ENCODE measurements at regions not wholly inside any gene's neighbourhood (a gene's known extent, or its start where the extent isn't known, plus 50 kb on each side); places are given as distances from the start of the nearest gene placed in this dataset.

DNA sequence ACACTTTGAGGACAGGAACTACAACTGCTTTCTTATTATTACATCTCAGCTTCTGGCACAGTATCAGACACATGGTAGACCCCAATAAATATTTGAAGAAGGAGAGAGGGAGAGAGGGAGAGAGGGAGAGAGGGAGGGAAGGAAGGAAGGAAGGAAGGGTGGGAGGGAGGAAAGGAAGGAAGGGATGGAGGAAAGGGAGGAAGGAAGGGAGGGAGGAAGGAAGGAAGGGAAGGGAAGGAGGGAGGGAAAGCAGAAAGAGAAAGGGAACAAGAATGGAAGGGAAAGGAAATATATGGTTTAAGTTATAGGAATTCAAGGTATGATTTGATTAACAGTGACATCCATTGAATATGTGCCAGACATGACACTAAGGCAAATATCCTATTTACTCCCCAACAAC lies 402.1 kb downstream of the KIF16B start:
- TF ChIP-seq POLR2A (IDR thresholded peaks at IDR 0.05) (no peak), POLR2AphosphoS5 (IDR thresholded peaks at IDR 0.05) (no peak)
- TF ChIP-seq, protein P1, sequence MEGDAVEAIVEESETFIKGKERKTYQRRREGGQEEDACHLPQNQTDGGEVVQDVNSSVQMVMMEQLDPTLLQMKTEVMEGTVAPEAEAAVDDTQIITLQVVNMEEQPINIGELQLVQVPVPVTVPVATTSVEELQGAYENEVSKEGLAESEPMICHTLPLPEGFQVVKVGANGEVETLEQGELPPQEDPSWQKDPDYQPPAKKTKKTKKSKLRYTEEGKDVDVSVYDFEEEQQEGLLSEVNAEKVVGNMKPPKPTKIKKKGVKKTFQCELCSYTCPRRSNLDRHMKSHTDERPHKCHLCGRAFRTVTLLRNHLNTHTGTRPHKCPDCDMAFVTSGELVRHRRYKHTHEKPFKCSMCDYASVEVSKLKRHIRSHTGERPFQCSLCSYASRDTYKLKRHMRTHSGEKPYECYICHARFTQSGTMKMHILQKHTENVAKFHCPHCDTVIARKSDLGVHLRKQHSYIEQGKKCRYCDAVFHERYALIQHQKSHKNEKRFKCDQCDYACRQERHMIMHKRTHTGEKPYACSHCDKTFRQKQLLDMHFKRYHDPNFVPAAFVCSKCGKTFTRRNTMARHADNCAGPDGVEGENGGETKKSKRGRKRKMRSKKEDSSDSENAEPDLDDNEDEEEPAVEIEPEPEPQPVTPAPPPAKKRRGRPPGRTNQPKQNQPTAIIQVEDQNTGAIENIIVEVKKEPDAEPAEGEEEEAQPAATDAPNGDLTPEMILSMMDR (IDR thresholded peaks at IDR 0.05) = no peak
